ENCODE measurements at regions not wholly inside any gene's neighbourhood (a gene's known extent, or its start where the extent isn't known, plus 50 kb on each side); places are given as distances from the start of the nearest gene placed in this dataset.

DNA sequence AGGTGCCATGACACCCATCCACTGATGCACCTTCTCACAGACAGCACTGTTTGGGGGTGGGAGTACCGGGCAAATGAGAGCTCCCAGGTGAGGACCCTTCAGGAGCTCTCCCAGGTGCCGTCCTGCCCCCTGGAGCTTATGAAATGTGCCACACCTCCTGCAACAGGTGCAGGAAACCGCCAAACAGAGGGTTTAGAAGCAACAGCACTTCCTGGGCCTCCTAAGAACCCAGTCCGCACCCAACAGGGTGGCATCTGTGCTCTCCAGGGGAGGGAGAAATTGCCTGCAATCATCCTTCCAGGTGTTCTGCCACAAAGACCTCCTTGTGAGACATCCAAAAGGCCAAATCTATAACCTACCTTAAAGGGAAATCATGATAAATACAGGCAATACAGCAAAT is 87.7 kb upstream of the ATP1B1 start:
- H3K9me3 Mint-ChIP-seq (ENCODE audit: unreplicated experiment) = no peaks in the 10 kb centered on the region
- H3K27me3 Mint-ChIP-seq (ENCODE audit: unreplicated experiment) = peaks cover 3% of the 10 kb centered on the region
- no peaks in the 10 kb centered on the region for H3K4me1 Mint-ChIP-seq (ENCODE audit: low read depth, unreplicated experiment)
- no peak overlapping the region for H3K27ac Mint-ChIP-seq (ENCODE audit: unreplicated experiment)
- H3K36me3 Mint-ChIP-seq (ENCODE audit: unreplicated experiment) = no peaks in the 10 kb centered on the region
- TF ChIP-seq, protein P1, sequence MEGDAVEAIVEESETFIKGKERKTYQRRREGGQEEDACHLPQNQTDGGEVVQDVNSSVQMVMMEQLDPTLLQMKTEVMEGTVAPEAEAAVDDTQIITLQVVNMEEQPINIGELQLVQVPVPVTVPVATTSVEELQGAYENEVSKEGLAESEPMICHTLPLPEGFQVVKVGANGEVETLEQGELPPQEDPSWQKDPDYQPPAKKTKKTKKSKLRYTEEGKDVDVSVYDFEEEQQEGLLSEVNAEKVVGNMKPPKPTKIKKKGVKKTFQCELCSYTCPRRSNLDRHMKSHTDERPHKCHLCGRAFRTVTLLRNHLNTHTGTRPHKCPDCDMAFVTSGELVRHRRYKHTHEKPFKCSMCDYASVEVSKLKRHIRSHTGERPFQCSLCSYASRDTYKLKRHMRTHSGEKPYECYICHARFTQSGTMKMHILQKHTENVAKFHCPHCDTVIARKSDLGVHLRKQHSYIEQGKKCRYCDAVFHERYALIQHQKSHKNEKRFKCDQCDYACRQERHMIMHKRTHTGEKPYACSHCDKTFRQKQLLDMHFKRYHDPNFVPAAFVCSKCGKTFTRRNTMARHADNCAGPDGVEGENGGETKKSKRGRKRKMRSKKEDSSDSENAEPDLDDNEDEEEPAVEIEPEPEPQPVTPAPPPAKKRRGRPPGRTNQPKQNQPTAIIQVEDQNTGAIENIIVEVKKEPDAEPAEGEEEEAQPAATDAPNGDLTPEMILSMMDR (IDR thresholded peaks at IDR 0.05; ENCODE audit: partially characterized antibody, unreplicated experiment) = no peak
- DNase-seq = no peak
- no peak overlapping the region for H3K4me3 Mint-ChIP-seq (ENCODE audit: unreplicated experiment)

DNA sequence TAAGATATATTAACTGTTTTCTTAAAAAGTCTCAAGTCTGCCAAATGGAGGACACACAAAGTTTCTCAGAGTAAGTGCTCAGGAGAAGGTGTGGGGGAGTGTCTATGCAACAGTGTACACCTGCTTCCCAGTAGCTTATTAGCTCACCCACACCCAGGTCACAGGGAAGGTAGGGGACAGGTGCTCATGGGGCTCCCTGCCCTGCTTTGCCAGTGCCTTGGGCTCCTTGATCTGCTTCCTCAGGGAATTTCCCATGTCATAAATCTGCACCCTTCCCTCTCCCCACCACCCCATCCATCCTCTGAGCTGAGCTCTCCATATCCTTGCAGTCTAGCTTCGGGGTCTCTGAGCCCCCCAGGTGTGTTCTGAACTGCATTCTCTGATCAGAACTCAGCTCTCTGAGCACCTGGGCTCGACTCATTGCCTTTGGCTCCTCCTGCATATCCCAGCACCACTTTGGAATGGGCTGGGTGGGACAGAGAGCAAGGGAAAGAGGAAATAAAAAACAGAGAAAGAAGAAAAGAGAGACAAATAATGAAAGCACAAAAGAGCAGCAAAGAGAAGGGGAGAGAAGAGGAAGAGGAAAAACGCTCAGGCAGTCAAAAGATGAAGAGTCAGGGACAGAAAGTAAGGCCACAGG is 87.0 kb upstream of the ATP1B1 start:
- H3K4me3 Mint-ChIP-seq (ENCODE audit: unreplicated experiment) = no peak overlapping the region
- no peaks in the 10 kb centered on the region for H3K4me1 Mint-ChIP-seq (ENCODE audit: low read depth, unreplicated experiment)
- no peak overlapping the region for H3K27ac Mint-ChIP-seq (ENCODE audit: unreplicated experiment)
- no peak for DNase-seq
- TF ChIP-seq, protein P1 (IDR thresholded peaks at IDR 0.05; ENCODE audit: partially characterized antibody, unreplicated experiment) = no peak
- no peaks in the 10 kb centered on the region for H3K36me3 Mint-ChIP-seq (ENCODE audit: unreplicated experiment)
- peaks cover 3% of the 10 kb centered on the region for H3K27me3 Mint-ChIP-seq (ENCODE audit: unreplicated experiment)
- H3K9me3 Mint-ChIP-seq (ENCODE audit: unreplicated experiment) = no peaks in the 10 kb centered on the region

DNA sequence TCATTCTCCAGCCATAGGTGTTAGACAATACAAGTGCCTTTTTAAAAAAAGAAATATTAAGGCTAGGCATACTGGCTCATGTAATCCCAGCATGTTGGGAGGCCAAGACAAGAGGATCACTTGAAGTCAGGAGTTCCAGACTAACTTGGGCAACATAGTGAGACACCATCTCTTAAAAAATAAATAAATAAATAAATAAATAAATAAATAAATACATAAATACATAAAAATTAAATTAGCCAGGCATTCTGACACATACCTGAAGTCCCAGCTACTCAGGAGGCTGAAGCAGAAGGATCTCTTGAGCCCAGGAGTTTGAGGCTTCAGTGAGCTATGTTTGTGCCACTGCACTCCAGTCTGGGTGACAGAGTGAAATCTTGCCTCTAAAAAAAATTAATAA is 85.8 kb upstream of the ATP1B1 start:
- H3K4me1 Mint-ChIP-seq (ENCODE audit: low read depth, unreplicated experiment) = no peaks in the 10 kb centered on the region
- DNase-seq = no peak
- no peak overlapping the region for H3K4me3 Mint-ChIP-seq (ENCODE audit: unreplicated experiment)
- H3K36me3 Mint-ChIP-seq (ENCODE audit: unreplicated experiment) = no peaks in the 10 kb centered on the region
- H3K27ac Mint-ChIP-seq (ENCODE audit: unreplicated experiment) = no peak overlapping the region
- H3K27me3 Mint-ChIP-seq (ENCODE audit: unreplicated experiment) = peaks cover 3% of the 10 kb centered on the region
- H3K9me3 Mint-ChIP-seq (ENCODE audit: unreplicated experiment) = no peaks in the 10 kb centered on the region
- TF ChIP-seq, protein P1 (IDR thresholded peaks at IDR 0.05; ENCODE audit: partially characterized antibody, unreplicated experiment) = no peak

DNA sequence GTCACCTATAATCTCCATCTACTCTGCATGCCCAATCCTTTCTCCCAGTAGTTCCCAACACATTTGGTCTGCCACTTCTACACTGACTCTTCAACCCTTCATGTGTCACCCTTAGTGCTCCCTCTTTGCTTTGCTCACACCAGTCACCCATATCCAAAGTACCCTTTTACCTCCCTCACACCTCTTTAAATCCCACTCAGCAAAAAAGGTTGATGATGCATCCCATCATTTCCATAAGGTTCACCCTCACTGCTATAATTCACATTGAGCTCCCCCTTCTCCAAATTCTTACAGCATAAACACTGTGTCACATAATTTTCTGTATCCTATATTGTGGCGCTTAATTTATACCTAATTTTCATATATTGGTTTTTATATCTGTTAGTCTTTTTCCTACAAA is 83.8 kb upstream of the ATP1B1 start:
- Mint-ChIP-seq H3K4me1 (ENCODE audit: low read depth, unreplicated experiment) (no peaks in the 10 kb centered on the region), H3K9me3 (ENCODE audit: unreplicated experiment) (no peaks in the 10 kb centered on the region), H3K27ac (ENCODE audit: unreplicated experiment) (no peak overlapping the region), H3K4me3 (ENCODE audit: unreplicated experiment) (no peak overlapping the region), H3K36me3 (ENCODE audit: unreplicated experiment) (no peaks in the 10 kb centered on the region), H3K27me3 (ENCODE audit: unreplicated experiment) (no peaks in the 10 kb centered on the region)
- TF ChIP-seq, protein P1 (IDR thresholded peaks at IDR 0.05; ENCODE audit: partially characterized antibody, unreplicated experiment) = no peak
- DNase-seq = no peak

DNA sequence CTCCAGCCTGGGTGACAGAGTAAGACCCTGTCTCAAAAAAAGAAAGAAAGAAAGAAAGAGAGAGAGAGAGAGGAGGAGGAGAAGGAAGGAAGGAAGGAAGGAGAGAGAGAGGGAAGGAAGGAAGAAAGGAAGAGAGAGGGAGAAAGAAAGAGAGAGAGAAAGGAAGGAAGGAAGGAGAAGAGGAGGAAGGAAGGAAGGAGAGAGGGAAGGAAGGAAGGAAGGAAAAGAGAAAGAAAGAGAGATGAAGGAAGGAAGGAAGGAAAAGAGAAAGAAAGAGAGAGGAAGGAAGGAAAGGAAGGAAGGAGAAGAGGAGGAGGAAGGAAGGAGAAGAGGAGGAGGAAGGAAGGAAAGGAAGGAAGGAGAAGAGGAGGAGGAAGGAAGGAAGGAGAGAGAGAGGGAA is 82.2 kb upstream of the ATP1B1 start:
- TF ChIP-seq, protein P1 (IDR thresholded peaks at IDR 0.05; ENCODE audit: partially characterized antibody, unreplicated experiment) = no peak
- no peak overlapping the region for H3K4me3 Mint-ChIP-seq (ENCODE audit: unreplicated experiment)
- no peaks in the 10 kb centered on the region for H3K36me3 Mint-ChIP-seq (ENCODE audit: unreplicated experiment)
- no peak overlapping the region for H3K27ac Mint-ChIP-seq (ENCODE audit: unreplicated experiment)
- H3K9me3 Mint-ChIP-seq (ENCODE audit: unreplicated experiment) = no peaks in the 10 kb centered on the region
- no peak for DNase-seq
- H3K27me3 Mint-ChIP-seq (ENCODE audit: unreplicated experiment) = no peaks in the 10 kb centered on the region
- no peaks in the 10 kb centered on the region for H3K4me1 Mint-ChIP-seq (ENCODE audit: low read depth, unreplicated experiment)

All from glutamatergic neuron (in vitro differentiated cells).